GM23338 (cell line): ENCODE measurements at regions not wholly inside any gene's neighbourhood (a gene's known extent, or its start where the extent isn't known, plus 50 kb on each side); places are given as distances from the start of the nearest gene placed in this dataset.

Experiments used
- ATAC-seq: fragments of 200-7000 bp; cut with Tn5 transposase; 3 replicates; pipeline ENCODE4 v1.9.1; 2020
- DNase-seq: peaks from one replicate; pipeline ENCODE4 v3.0.0-alpha.2; 2015; ENCODE audit warnings: low spot score
- H2AFZ ChIP-seq: fragments of 200-600 bp; sonication (generic); 2 replicates; pipeline ENCODE4 v1.8.0; 2016; ENCODE audit warnings: antibody characterized with exemption, mild to moderate bottlenecking, moderate library complexity
- H3F3A ChIP-seq: fragments of 200-600 bp; sonication (generic); replicated peaks from 2 replicates; pipeline ENCODE4 v1.8.0; 2017; ENCODE audit warnings: antibody characterized with exemption, mixed run types, low read depth
- H3K27ac ChIP-seq: fragments of 200-600 bp; sonication (generic); 2 replicates; pipeline ENCODE4 v1.6.1; 2016; ENCODE audit warnings: low read depth
- H3K27me3 ChIP-seq: fragments of 200-600 bp; sonication (generic); 2 replicates; pipeline ENCODE4 v1.8.0; 2016; ENCODE audit warnings: mild to moderate bottlenecking, mixed run types, moderate library complexity; ENCODE audit not compliant: insufficient read depth
- H3K36me3 ChIP-seq: fragments of 200-600 bp; sonication (generic); 2 replicates; pipeline ENCODE4 v1.8.0; 2016; ENCODE audit warnings: mild to moderate bottlenecking; ENCODE audit not compliant: insufficient read depth
- H3K4me1 ChIP-seq: fragments of 200-600 bp; sonication (generic); 2 replicates; pipeline ENCODE4 v1.8.0; 2016; ENCODE audit warnings: mild to moderate bottlenecking, moderate library complexity; ENCODE audit not compliant: insufficient read depth
- H3K4me2 ChIP-seq: fragments of 200-600 bp; sonication (generic); 2 replicates; pipeline ENCODE4 v1.7.1; 2017; ENCODE audit warnings: mixed run types
- H3K4me3 ChIP-seq: fragments of 200-600 bp; sonication (generic); 2 replicates; pipeline ENCODE4 v1.6.1; 2016; ENCODE audit warnings: mixed run types
- H3K79me2 ChIP-seq: fragments of 200-600 bp; sonication (generic); replicated peaks from 2 replicates; pipeline ENCODE4 v1.8.0; 2017; ENCODE audit warnings: mild to moderate bottlenecking; ENCODE audit not compliant: insufficient read depth
- H3K9me2 ChIP-seq: fragments of 200-600 bp; sonication (generic); 2 replicates; pipeline ENCODE4 v1.8.0; 2017; ENCODE audit not compliant: insufficient read depth
- H4K20me1 ChIP-seq: fragments of 200-600 bp; sonication (generic); replicated peaks from 2 replicates; pipeline ENCODE4 v1.8.0; 2017; ENCODE audit warnings: mild to moderate bottlenecking; ENCODE audit not compliant: insufficient read depth
- H3K27ac Mint-ChIP-seq: 2 replicates; pipeline ENCODE4 v1.8.0; 2020; ENCODE audit warnings: inconsistent platforms, mild to moderate bottlenecking, moderate library complexity, mixed read lengths
- H3K27me3 Mint-ChIP-seq: 3 replicates; pipeline ENCODE4 v1.8.0; 2022; ENCODE audit warnings: low read depth, mild to moderate bottlenecking, moderate library complexity, mixed read lengths, inconsistent platforms; ENCODE audit not compliant: insufficient read depth, poor library complexity
- H3K36me3 Mint-ChIP-seq: 3 replicates; pipeline ENCODE4 v1.8.0; 2021; ENCODE audit warnings: low read depth, mild to moderate bottlenecking, inconsistent platforms, moderate library complexity, mixed read lengths
- H3K4me1 Mint-ChIP-seq: 3 replicates; pipeline ENCODE4 v1.8.0; 2020; ENCODE audit warnings: mild to moderate bottlenecking, inconsistent platforms, mixed read lengths
- H3K4me3 Mint-ChIP-seq: 3 replicates; pipeline ENCODE4 v1.8.0; 2021; ENCODE audit warnings: moderate library complexity, mild to moderate bottlenecking, inconsistent platforms, mixed read lengths
- H3K9me3 Mint-ChIP-seq: 3 replicates; pipeline ENCODE4 v1.8.0; 2020; ENCODE audit warnings: moderate library complexity, mild to moderate bottlenecking, inconsistent platforms, mixed read lengths
- POLR2AphosphoS5 ChIP-seq: IDR thresholded peaks from 2 replicates; pipeline ENCODE4 v1.6.1; 2016; ENCODE audit warnings: antibody characterized with exemption, low read depth
- REST ChIP-seq: IDR thresholded peaks from one replicate; pipeline ENCODE4 v1.6.1; 2018; ENCODE audit warnings: antibody characterized with exemption; ENCODE audit not compliant: unreplicated experiment
- ZNF331 ChIP-seq: fragments of 250-450 bp; sonication (Bioruptor Pico); IDR thresholded peaks from 2 replicates; pipeline ENCODE4 v1.5.0; 2020; ENCODE audit warnings: low read depth, mild to moderate bottlenecking, moderate library complexity
- ZNF462 ChIP-seq: fragments of 250-450 bp; sonication (Bioruptor Pico); IDR thresholded peaks from 2 replicates; pipeline ENCODE4 v1.5.0; 2020; ENCODE audit warnings: mild to moderate bottlenecking, moderate library complexity
- TF ChIP-seq, protein P1 (sequence below), 2 experiments: fragments of 200-600 bp in 1 of 2; sonication (generic) in 1 of 2; conservative IDR thresholded peaks; 2 replicates each; pipeline versions ENCODE4 v1.5.1 to v1.6.1; 2016 to 2017; ENCODE audit warnings: antibody characterized with exemption in 2 of 2, low read depth in 2 of 2, mild to moderate bottlenecking in 2 of 2, moderate library complexity in 1 of 2

DNA sequence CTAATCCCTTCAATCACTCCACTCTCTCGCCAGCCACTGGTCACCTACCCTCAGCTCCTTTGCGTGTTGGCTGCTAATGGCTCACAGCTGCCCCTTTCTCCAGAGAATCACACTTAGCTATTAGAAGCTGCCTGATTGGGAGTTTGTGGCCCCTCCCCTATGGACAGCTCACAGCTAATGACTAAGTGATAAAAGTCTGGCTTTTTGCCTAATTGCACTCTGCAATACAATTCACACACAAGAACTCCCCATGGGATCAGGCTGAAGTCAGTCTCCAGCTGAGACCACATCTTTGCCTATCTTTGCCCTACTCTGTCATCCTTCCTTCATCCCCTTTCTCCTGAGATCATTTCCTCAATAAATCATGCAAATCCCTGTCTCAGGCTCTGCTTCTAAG lies 701.9 kb upstream of the RAB6C start (continued):
- TF ChIP-seq REST: no peak
- no peak for TF ChIP-seq ZNF462 (CRISPR knock-in tag)

DNA sequence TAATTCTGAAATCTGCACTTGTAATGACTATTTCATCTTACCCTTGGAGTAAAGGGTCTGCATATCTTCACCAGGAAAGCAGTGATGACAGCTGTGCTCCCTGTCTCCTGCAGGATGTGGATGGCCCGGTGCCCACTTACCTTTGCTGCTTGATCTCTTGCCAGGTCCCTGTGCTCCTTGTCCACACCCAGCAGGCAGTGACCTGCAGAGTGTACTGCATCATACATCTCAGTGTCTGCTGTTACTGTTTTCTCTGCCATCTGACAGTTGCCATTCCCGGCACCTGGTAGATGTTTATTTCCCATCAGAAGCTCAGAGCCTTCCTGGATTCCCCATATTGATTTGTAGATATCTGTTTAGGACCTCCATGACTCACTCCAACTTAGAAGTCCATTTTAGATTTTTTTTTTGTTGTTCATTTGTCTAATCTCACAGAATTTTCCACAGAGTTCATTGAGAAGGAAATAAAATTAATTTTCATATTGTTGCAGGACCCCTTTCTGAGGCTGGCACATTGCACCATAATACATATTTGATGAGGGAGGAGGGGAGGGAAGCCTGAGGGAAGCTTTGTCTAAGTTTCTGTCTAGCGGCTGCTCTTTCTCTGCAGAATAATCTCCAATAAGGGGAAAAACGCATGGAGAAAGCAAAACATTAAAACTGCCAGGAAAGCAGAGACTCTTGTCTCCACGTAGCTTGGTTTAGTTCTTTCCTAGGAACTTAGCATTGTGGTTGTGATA lies 697.5 kb upstream of the RAB6C start:
- Histone ChIP-seq H3K36me3 (no peaks in the 10 kb centered on the region), H3K79me2 (no peaks in the 10 kb centered on the region), H3K4me3 (no peak overlapping the region), H3F3A (no peaks in the 10 kb centered on the region), H3K9me2 (no peaks in the 10 kb centered on the region), H3K27me3 (no peaks in the 10 kb centered on the region), H4K20me1 (no peaks in the 10 kb centered on the region), H2AFZ (no peak overlapping the region), H3K4me2 (no peak overlapping the region), H3K4me1 (no peaks in the 10 kb centered on the region), H3K27ac (no peak overlapping the region)
- Mint-ChIP-seq H3K9me3 (peaks cover 22% of the 10 kb centered on the region), H3K36me3 (no peaks in the 10 kb centered on the region), H3K27me3 (no peaks in the 10 kb centered on the region), H3K4me1 (no peaks in the 10 kb centered on the region), H3K4me3 (no peak overlapping the region), H3K27ac (no peak overlapping the region)
- no peak for ATAC-seq
- DNase-seq: no peak
- TF ChIP-seq POLR2AphosphoS5 (no peak), ZNF331 (CRISPR knock-in tag) (no peak)
- TF ChIP-seq, protein P1, sequence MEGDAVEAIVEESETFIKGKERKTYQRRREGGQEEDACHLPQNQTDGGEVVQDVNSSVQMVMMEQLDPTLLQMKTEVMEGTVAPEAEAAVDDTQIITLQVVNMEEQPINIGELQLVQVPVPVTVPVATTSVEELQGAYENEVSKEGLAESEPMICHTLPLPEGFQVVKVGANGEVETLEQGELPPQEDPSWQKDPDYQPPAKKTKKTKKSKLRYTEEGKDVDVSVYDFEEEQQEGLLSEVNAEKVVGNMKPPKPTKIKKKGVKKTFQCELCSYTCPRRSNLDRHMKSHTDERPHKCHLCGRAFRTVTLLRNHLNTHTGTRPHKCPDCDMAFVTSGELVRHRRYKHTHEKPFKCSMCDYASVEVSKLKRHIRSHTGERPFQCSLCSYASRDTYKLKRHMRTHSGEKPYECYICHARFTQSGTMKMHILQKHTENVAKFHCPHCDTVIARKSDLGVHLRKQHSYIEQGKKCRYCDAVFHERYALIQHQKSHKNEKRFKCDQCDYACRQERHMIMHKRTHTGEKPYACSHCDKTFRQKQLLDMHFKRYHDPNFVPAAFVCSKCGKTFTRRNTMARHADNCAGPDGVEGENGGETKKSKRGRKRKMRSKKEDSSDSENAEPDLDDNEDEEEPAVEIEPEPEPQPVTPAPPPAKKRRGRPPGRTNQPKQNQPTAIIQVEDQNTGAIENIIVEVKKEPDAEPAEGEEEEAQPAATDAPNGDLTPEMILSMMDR (conservative IDR thresholded peaks at IDR 0.05; ENCODE audit: low read depth in 2 of 2): no peak
